H1 (cell line): ENCODE measurements at regions not wholly inside any gene's neighbourhood (a gene's known extent, or its start where the extent isn't known, plus 50 kb on each side); places are given as distances from the start of the nearest gene placed in this dataset.

Experiments
- CTCF ChIA-PET: fragments of 300-600 bp; sonication (Branson Sonifier 250); formaldehyde crosslinking; loops from one replicate; lab custom pipeline; 2021; ENCODE audit not compliant: partially characterized antibody; lab: Charles Lee
- POLR2A ChIA-PET: fragments of 300-600 bp; sonication (Branson Sonifier 250); formaldehyde crosslinking; loops from one replicate; lab custom pipeline; 2021; ENCODE audit warnings: inconsistent platforms; ENCODE audit not compliant: partially characterized antibody; lab: Charles Lee
- DNase-seq, 2 experiments: peaks; one replicate each; pipeline versions ENCODE4 v3.0.0 to v3.0.0-alpha.2; 2010 to 2022; ENCODE audit warnings: low spot score in 2 of 2, low read depth in 1 of 2, mixed read lengths in 1 of 2
- FAIRE-seq: peaks from 2 replicates; lab custom pipeline; 2011; peaks lifted over from hg19 to GRCh38; lab: Jason Lieb, UNC
- H2AFZ ChIP-seq: 2 replicates; pipeline ENCODE4 v1.8.1; 2012; ENCODE audit warnings: low read length, inconsistent platforms
- H2AK5ac ChIP-seq: 2 replicates; pipeline ENCODE4 v1.6.1; 2013; ENCODE audit warnings: low read depth, low read length
- H2BK120ac ChIP-seq: replicated peaks from 2 replicates; pipeline ENCODE3; 2013; ENCODE audit warnings: low read depth, low read length, inconsistent platforms
- H2BK12ac ChIP-seq: 2 replicates; pipeline ENCODE4 v1.6.1; 2013; ENCODE audit warnings: low read depth, low read length
- H2BK15ac ChIP-seq: 2 replicates; pipeline ENCODE4 v1.6.1; 2013; ENCODE audit warnings: low read length
- H2BK20ac ChIP-seq: 2 replicates; pipeline ENCODE4 v1.6.1; 2013; ENCODE audit warnings: low read length
- H2BK5ac ChIP-seq: 2 replicates; pipeline ENCODE4 v1.6.1; 2013; ENCODE audit warnings: low read depth, low read length
- H3K14ac ChIP-seq: 2 replicates; pipeline ENCODE4 v1.6.1; 2013; ENCODE audit warnings: inconsistent platforms; ENCODE audit not compliant: insufficient read length
- H3K18ac ChIP-seq: 2 replicates; pipeline ENCODE4 v1.6.1; 2013; ENCODE audit warnings: low read length; ENCODE audit errors: extremely low read depth
- H3K23ac ChIP-seq: 2 replicates; pipeline ENCODE4 v1.6.1; 2013; ENCODE audit warnings: inconsistent platforms; ENCODE audit not compliant: insufficient read length
- H3K23me2 ChIP-seq: 2 replicates; pipeline ENCODE4 v1.6.1; 2013; ENCODE audit warnings: low read depth, low read length
- H3K27ac ChIP-seq: 2 replicates; pipeline ENCODE4 v1.6.1; 2011; ENCODE audit warnings: low read depth, low read length, inconsistent platforms
- H3K27me3 ChIP-seq, 4 experiments: replicated peaks in 1 of 4; 1 replicate in 1 of 4; 2 replicates in 3 of 4; pipeline versions ENCODE4 v1.6.1 to v1.8.1; 2011 to 2013; ENCODE audit warnings: low read length in 3 of 4, mild to moderate bottlenecking in 3 of 4, inconsistent platforms in 2 of 4, mixed read lengths in 2 of 4, moderate library complexity in 1 of 4; ENCODE audit not compliant: control insufficient read depth in 3 of 4, insufficient read depth in 3 of 4; ENCODE audit errors: extremely low read depth in 1 of 4
- H3K36me3 ChIP-seq, 4 experiments: 2 replicates each; pipeline versions ENCODE4 v1.6.1 to v1.8.1; 2011 to 2013; ENCODE audit warnings: mild to moderate bottlenecking in 4 of 4, low read length in 3 of 4, moderate library complexity in 2 of 4, control low read depth in 1 of 4, inconsistent platforms in 1 of 4; ENCODE audit not compliant: insufficient read depth in 4 of 4, control insufficient read depth in 2 of 4
- H3K4ac ChIP-seq: replicated peaks from 2 replicates; pipeline ENCODE3; 2013; ENCODE audit warnings: low read length, low read depth, mixed read lengths, inconsistent platforms; ENCODE audit not compliant: insufficient read length
- H3K4me1 ChIP-seq, 4 experiments: replicated peaks in 1 of 4; 1 replicate in 1 of 4; 2 replicates in 3 of 4; pipeline versions ENCODE4 v1.6.1 to v1.8.1; 2011 to 2013; ENCODE audit warnings: low read length in 3 of 4, inconsistent platforms in 2 of 4, mixed read lengths in 1 of 4; ENCODE audit not compliant: insufficient read depth in 4 of 4, control insufficient read depth in 3 of 4
- H3K4me2 ChIP-seq, 2 experiments: 2 replicates each; pipeline versions ENCODE4 v1.6.1 to v1.8.1; 2011 to 2013; ENCODE audit warnings: low read depth in 2 of 2, low read length in 2 of 2, control low read depth in 1 of 2, inconsistent platforms in 1 of 2, mild to moderate bottlenecking in 1 of 2; ENCODE audit not compliant: insufficient read depth in 1 of 2
- H3K4me3 ChIP-seq, 4 experiments: fragments of 200-600, 300-600 bp in 1 of 4; sonication (generic), shearing (Covaris generic), sonication (Bioruptor Twin) in 1 of 4; 2 replicates each; pipeline versions ENCODE4 v1.5.1 to v1.8.1; 2011 to 2016; ENCODE audit warnings: low read length in 4 of 4, low read depth in 3 of 4, control low read depth in 2 of 4, inconsistent platforms in 2 of 4, mild to moderate bottlenecking in 2 of 4, mixed read lengths in 1 of 4, moderate library complexity in 1 of 4; ENCODE audit not compliant: insufficient read depth in 2 of 4; ENCODE audit errors: extremely low read depth in 1 of 4
- H3K56ac ChIP-seq: replicated peaks from 2 replicates; pipeline ENCODE3; 2013; ENCODE audit warnings: low read depth, mild to moderate bottlenecking, mixed read lengths, low read length, inconsistent platforms; ENCODE audit not compliant: insufficient read length
- H3K79me1 ChIP-seq: 2 replicates; pipeline ENCODE4 v1.6.1; 2013; ENCODE audit warnings: low read depth, low read length, control low read depth
- H3K79me2 ChIP-seq, 2 experiments: 2 replicates each; pipeline versions ENCODE4 v1.6.1 to v1.8.1; 2012 to 2013; ENCODE audit warnings: low read length in 2 of 2, mild to moderate bottlenecking in 2 of 2, inconsistent platforms in 1 of 2; ENCODE audit not compliant: insufficient read depth in 2 of 2, control insufficient read depth in 1 of 2
- H3K9ac ChIP-seq, 4 experiments: replicated peaks in 1 of 4; 1 replicate in 1 of 4; 2 replicates in 3 of 4; pipeline versions ENCODE4 v1.6.1 to v1.8.1; 2011 to 2013; ENCODE audit warnings: low read depth in 3 of 4, low read length in 3 of 4, control low read depth in 2 of 4, mild to moderate bottlenecking in 2 of 4, moderate library complexity in 2 of 4, inconsistent platforms in 1 of 4; ENCODE audit errors: extremely low read depth in 1 of 4
- H3K9me3 ChIP-seq, 2 experiments: 2 replicates each; pipeline versions ENCODE4 v1.6.1 to v1.8.1; 2012 to 2013; ENCODE audit warnings: mild to moderate bottlenecking in 2 of 2, moderate library complexity in 2 of 2, control low read depth in 1 of 2, inconsistent platforms in 1 of 2, low read depth in 1 of 2, low read length in 1 of 2, mixed read lengths in 1 of 2; ENCODE audit not compliant: insufficient read depth in 2 of 2
- H4K20me1 ChIP-seq, 2 experiments: replicated peaks in 1 of 2; 2 replicates each; pipeline versions ENCODE3 to v1.8.1; 2011 to 2013; ENCODE audit warnings: inconsistent platforms in 2 of 2, low read length in 2 of 2, mild to moderate bottlenecking in 1 of 2; ENCODE audit not compliant: insufficient read depth in 2 of 2, control insufficient read depth in 1 of 2
- H4K5ac ChIP-seq: 2 replicates; pipeline ENCODE4 v1.6.1; 2013; ENCODE audit warnings: low read length, low read depth, mixed read lengths, inconsistent platforms; ENCODE audit not compliant: insufficient read length
- H4K8ac ChIP-seq: 2 replicates; pipeline ENCODE4 v1.8.0; 2013; ENCODE audit warnings: mild to moderate bottlenecking, moderate library complexity, low read length, inconsistent platforms; ENCODE audit not compliant: insufficient read depth; ENCODE audit errors: extremely low read depth
- H4K91ac ChIP-seq: replicated peaks from 2 replicates; pipeline ENCODE3; 2013; ENCODE audit warnings: low read length, mixed read lengths, inconsistent platforms; ENCODE audit not compliant: insufficient read length
- ATF3 ChIP-seq: IDR thresholded peaks from 2 replicates; pipeline ENCODE4 v1.6.1; 2011; ENCODE audit warnings: low read depth, mild to moderate bottlenecking, low read length; ENCODE audit not compliant: insufficient read depth
- BACH1 ChIP-seq: IDR thresholded peaks from 2 replicates; pipeline ENCODE4 v1.6.1; 2012; ENCODE audit warnings: low read length, improper control_type of control experiment
- GTF2F1 ChIP-seq: IDR thresholded peaks from 2 replicates; pipeline ENCODE4 v1.6.1; 2012; ENCODE audit warnings: low read depth, low read length, improper control_type of control experiment, borderline replicate concordance
- RXRA ChIP-seq: IDR thresholded peaks from 2 replicates; pipeline ENCODE4 v1.6.1; 2011; ENCODE audit warnings: low read depth, mild to moderate bottlenecking, low read length, moderate library complexity; ENCODE audit not compliant: insufficient read depth
- SP1 ChIP-seq: IDR thresholded peaks from 2 replicates; pipeline ENCODE4 v1.6.1; 2011; ENCODE audit warnings: low read depth, low read length
- TAF7 ChIP-seq: optimal IDR thresholded peaks from 2 replicates; pipeline ENCODE3; 2011; ENCODE audit warnings: low read depth, mild to moderate bottlenecking, inconsistent platforms, low read length, moderate library complexity, borderline replicate concordance
- USF2 ChIP-seq: IDR thresholded peaks from 2 replicates; pipeline ENCODE4 v1.6.1; 2011; ENCODE audit warnings: low read length, improper control_type of control experiment
- WGBS, 2 experiments: shearing (Covaris generic) in 1 of 2; methylation state at CpG; one replicate each; pipeline versions ENCODE4 v1.1.6 to v1.1.7; 2013 to 2015; ENCODE audit warnings: low lambda C conversion rate in 2 of 2, mixed read lengths in 2 of 2, inconsistent platforms in 1 of 2, low coverage in 1 of 2, missing lambda C conversion rate in 1 of 2; ENCODE audit not compliant: insufficient replicate concordance in 2 of 2, insufficient coverage in 1 of 2, insufficient read length in 1 of 2; ENCODE audit errors: extremely low coverage in 1 of 2, missing lambda C conversion rate in 1 of 2; 5-methylcytosine and 5-hydroxymethylcytosine counted together

GRCh38 chr3:23720885-23721284, 84.9 kb upstream of the UBE2E1 start (continued):
- TF ChIP-seq SP1: no peak

GRCh38 chr3:23723141-23723540, 82.6 kb upstream of the UBE2E1 start:
- Histone ChIP-seq H2AFZ (no peak overlapping the region), H3K27me3 (no peaks in the 10 kb centered on the region)
- no peak for TF ChIP-seq RXRA
- TF ChIP-seq GTF2F1: no peak
- no peak for TF ChIP-seq ATF3
- TF ChIP-seq BACH1: no peak
- no peak for TF ChIP-seq USF2
- no peak for TF ChIP-seq TAF7

More at GRCh38 chr3:23723141-23723540, 82.6 kb upstream of the UBE2E1 start:
- CTCF ChIA-PET: no interaction called here
- Histone ChIP-seq H3K9ac (no peak overlapping the region), H3K79me2 (no peaks in the 10 kb centered on the region), H3K27ac (no peak overlapping the region), H2BK20ac (no peak overlapping the region), H2BK5ac (no peak overlapping the region), H3K4me2 (no peak overlapping the region), H3K23ac (no peak overlapping the region), H4K20me1 (no peaks in the 10 kb centered on the region), H2BK120ac (no peak overlapping the region), H2AK5ac (no peak overlapping the region), H4K5ac (no peak overlapping the region), H3K56ac (no peak overlapping the region), H2BK15ac (no peak overlapping the region), H3K14ac (no peak overlapping the region), H3K4me1 (no peaks in the 10 kb centered on the region), H3K23me2 (no peaks in the 10 kb centered on the region), H3K79me1 (no peaks in the 10 kb centered on the region), H3K4ac (no peak overlapping the region), H3K18ac (no peak overlapping the region), H3K4me3 (no peak overlapping the region), H4K8ac (no peak overlapping the region), H2BK12ac (no peak overlapping the region), H3K36me3 (no peaks in the 10 kb centered on the region), H3K9me3 (no peaks in the 10 kb centered on the region), H4K91ac (no peak overlapping the region)
- FAIRE-seq (no peak), DNase-seq (peak in 1 of 2 experiments; percentile 17)
- 91% methylated on average over 5 of the region's 5 CpGs; no CpG with 5 or more reads in 1 of the 2 experiments for WGBS, 2 experiments
- POLR2A ChIA-PET: interaction anchor here (0.9 kb wide), 1 partner anchor 57 kb away, joined by 3 read pairs; no protein-coding TSS in a partner anchor
